Esophagus squamous epithelium (tissue), 4 donors: ENCODE measurements at regions not wholly inside any gene's neighbourhood (a gene's known extent, or its start where the extent isn't known, plus 50 kb on each side); places are given as distances from the start of the nearest gene placed in this dataset.

Source experiments
- POLR2A ChIP-seq, 4 donors: fragments of 450-650 bp; IDR thresholded peaks; one replicate each; pipeline ENCODE4 v1.6.1; 2017; ENCODE audit warnings: antibody characterized with exemption in 4 of 4, mild to moderate bottlenecking in 4 of 4, moderate library complexity in 3 of 4
- TF ChIP-seq, protein P1 (sequence below), 6 experiments: fragments of 450-650 bp in 4 of 6; fragments of 200-600 bp in 2 of 6; sonication (generic) in 2 of 6; IDR thresholded peaks; one replicate each; pipeline ENCODE4 v1.5.1; 2016 to 2019; ENCODE audit warnings: antibody characterized with exemption in 6 of 6, mild to moderate bottlenecking in 4 of 6, moderate library complexity in 4 of 6

DNA sequence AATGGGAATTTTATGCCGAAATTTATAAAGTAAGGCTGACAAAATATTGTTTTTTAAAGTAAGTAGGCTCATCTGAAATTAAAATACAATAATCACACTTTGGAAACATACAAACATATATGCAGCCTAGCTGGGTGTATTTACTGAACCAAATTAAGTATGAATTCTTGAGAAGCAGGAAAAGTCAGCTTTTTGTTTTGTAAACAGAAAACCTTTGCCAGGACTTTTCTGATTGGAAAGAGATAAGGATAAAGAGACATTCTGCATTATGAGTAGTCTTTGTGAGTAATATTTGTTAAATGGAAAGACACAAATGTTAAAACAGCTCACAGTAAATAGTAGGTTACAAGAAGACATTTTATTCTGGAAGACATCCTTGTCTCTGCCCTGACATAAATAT lies 1380.8 kb downstream of the GRIK2 start:
- TF ChIP-seq, protein P1, sequence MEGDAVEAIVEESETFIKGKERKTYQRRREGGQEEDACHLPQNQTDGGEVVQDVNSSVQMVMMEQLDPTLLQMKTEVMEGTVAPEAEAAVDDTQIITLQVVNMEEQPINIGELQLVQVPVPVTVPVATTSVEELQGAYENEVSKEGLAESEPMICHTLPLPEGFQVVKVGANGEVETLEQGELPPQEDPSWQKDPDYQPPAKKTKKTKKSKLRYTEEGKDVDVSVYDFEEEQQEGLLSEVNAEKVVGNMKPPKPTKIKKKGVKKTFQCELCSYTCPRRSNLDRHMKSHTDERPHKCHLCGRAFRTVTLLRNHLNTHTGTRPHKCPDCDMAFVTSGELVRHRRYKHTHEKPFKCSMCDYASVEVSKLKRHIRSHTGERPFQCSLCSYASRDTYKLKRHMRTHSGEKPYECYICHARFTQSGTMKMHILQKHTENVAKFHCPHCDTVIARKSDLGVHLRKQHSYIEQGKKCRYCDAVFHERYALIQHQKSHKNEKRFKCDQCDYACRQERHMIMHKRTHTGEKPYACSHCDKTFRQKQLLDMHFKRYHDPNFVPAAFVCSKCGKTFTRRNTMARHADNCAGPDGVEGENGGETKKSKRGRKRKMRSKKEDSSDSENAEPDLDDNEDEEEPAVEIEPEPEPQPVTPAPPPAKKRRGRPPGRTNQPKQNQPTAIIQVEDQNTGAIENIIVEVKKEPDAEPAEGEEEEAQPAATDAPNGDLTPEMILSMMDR (IDR thresholded peaks at IDR 0.05) = no peak
- TF ChIP-seq POLR2A (IDR thresholded peaks at IDR 0.05) = no peak
